ENCODE measurements at regions not wholly inside any gene's neighbourhood (a gene's known extent, or its start where the extent isn't known, plus 50 kb on each side); places are given as distances from the start of the nearest gene placed in this dataset.

DNA sequence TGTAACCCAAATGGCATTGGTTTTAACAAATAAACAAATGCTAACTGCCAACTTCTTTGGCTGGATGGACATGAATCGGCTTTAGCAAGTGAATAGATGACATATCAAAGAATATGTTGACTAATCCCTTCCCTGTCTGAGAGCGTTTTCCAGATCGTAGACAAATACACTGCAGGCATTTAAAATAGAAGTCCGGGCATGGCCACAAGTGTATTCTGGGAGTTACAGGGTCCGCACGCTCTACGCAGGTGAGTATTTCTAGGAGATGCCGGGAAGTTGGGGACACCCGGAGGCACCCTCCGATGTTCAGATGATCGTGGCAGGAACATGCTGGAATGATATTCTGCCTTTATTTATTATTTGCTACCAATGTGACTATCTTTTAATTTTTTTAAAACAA is 53.2 kb upstream of the ZNF536 start:
- Histone ChIP-seq H3K27ac (ENCODE audit: low read depth in 1 of 2, low read length in 2 of 2) (no peak overlapping the region), H3K4me3 (ENCODE audit: low read length) (no peak overlapping the region), H3K36me3 (ENCODE audit: insufficient read depth, low read length) (no peaks in the 10 kb centered on the region), H3K27me3 (ENCODE audit: control insufficient read depth in 1 of 2, insufficient read depth in 2 of 2, low read length in 2 of 2) (no peaks in the 10 kb centered on the region), H3K4me1 (ENCODE audit: insufficient read depth, low read length) (no peaks in the 10 kb centered on the region), H3K9me3 (ENCODE audit: control insufficient read depth in 1 of 2, insufficient read depth in 1 of 2, low read length in 2 of 2) (peaks cover 0 to 18% of the 10 kb centered on the region in 2 experiments)
- H3K36me3 Mint-ChIP-seq (ENCODE audit: low read depth) = no peaks in the 10 kb centered on the region
- peaks cover 5% of the 10 kb centered on the region for H3K27me3 Mint-ChIP-seq
- no peak for ATAC-seq (ENCODE audit: poor library complexity)
- peaks cover 7% of the 10 kb centered on the region for H3K9me3 Mint-ChIP-seq
- H3K4me1 Mint-ChIP-seq (ENCODE audit: low read depth) = no peaks in the 10 kb centered on the region
- TF ChIP-seq, protein P1, sequence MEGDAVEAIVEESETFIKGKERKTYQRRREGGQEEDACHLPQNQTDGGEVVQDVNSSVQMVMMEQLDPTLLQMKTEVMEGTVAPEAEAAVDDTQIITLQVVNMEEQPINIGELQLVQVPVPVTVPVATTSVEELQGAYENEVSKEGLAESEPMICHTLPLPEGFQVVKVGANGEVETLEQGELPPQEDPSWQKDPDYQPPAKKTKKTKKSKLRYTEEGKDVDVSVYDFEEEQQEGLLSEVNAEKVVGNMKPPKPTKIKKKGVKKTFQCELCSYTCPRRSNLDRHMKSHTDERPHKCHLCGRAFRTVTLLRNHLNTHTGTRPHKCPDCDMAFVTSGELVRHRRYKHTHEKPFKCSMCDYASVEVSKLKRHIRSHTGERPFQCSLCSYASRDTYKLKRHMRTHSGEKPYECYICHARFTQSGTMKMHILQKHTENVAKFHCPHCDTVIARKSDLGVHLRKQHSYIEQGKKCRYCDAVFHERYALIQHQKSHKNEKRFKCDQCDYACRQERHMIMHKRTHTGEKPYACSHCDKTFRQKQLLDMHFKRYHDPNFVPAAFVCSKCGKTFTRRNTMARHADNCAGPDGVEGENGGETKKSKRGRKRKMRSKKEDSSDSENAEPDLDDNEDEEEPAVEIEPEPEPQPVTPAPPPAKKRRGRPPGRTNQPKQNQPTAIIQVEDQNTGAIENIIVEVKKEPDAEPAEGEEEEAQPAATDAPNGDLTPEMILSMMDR (IDR thresholded peaks at IDR 0.05) = no peak
- CTCF ChIA-PET = no interaction called here
- POLR2A ChIA-PET = no interaction called here
- intact Hi-C loops (cut with DNase I, micrococcal nuclease) = no loop called here
- no peak overlapping the region for H3K4me3 Mint-ChIP-seq
- no peak for DNase-seq
- H3K27ac Mint-ChIP-seq = no peak overlapping the region

DNA sequence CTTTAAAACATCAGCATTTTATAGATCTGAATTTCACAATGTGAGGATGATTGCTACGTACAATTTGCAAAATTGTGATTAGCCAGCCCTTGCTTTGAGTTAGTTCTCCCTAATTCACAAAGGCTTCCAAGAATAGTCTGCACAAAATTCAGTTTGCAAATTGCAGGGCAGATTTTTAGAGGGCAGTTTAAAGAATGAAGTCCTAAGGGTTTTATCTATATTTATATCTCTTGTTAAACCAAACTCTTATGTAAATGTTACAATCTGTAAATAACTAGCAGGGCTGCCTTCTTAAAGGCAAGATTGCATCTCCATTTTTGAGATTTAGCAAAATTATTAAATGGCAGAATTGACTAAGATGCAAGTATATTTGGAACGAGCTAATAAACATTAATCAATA is 52.8 kb upstream of the ZNF536 start:
- Histone ChIP-seq H3K9me3 (ENCODE audit: control insufficient read depth in 1 of 2, insufficient read depth in 1 of 2, low read length in 2 of 2) (peaks cover 0 to 13% of the 10 kb centered on the region in 2 experiments), H3K36me3 (ENCODE audit: insufficient read depth, low read length) (no peaks in the 10 kb centered on the region), H3K27me3 (ENCODE audit: control insufficient read depth in 1 of 2, insufficient read depth in 2 of 2, low read length in 2 of 2) (no peaks in the 10 kb centered on the region), H3K4me1 (ENCODE audit: insufficient read depth, low read length) (no peaks in the 10 kb centered on the region), H3K27ac (ENCODE audit: low read depth in 1 of 2, low read length in 2 of 2) (no peak overlapping the region), H3K4me3 (ENCODE audit: low read length) (no peak overlapping the region)
- peaks cover 5% of the 10 kb centered on the region for H3K27me3 Mint-ChIP-seq
- peaks cover 7% of the 10 kb centered on the region for H3K9me3 Mint-ChIP-seq
- DNase-seq = no peak
- no peaks in the 10 kb centered on the region for H3K4me1 Mint-ChIP-seq (ENCODE audit: low read depth)
- no peak for ATAC-seq (ENCODE audit: poor library complexity)
- POLR2A ChIA-PET = no interaction called here
- CTCF ChIA-PET = no interaction called here
- intact Hi-C loops (cut with DNase I, micrococcal nuclease) = no loop called here
- H3K36me3 Mint-ChIP-seq (ENCODE audit: low read depth) = no peaks in the 10 kb centered on the region
- TF ChIP-seq, protein P1 (IDR thresholded peaks at IDR 0.05) = no peak
- no peak overlapping the region for H3K4me3 Mint-ChIP-seq
- H3K27ac Mint-ChIP-seq = no peak overlapping the region

DNA sequence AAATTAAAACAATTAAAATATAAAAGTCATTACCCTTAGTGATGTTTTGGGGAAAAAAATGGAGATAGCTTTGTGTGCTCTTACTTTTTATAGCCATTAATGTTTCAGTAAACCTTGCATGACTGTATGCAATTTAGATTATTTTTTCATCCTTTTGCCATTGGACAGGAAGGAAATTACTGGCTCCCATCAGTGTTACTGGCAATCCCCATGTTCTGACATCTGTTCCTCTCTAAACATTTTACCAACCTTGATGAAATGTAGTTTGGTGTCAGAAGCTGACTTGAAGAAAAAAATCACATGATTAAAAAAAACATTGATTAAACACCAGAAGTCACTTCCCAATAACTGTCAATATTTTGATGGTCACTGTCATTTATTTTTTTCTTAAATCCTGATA is 52.3 kb upstream of the ZNF536 start:
- Histone ChIP-seq H3K4me1 (ENCODE audit: insufficient read depth, low read length) (no peaks in the 10 kb centered on the region), H3K4me3 (ENCODE audit: low read length) (no peak overlapping the region), H3K27ac (ENCODE audit: low read depth in 1 of 2, low read length in 2 of 2) (no peak overlapping the region), H3K27me3 (ENCODE audit: control insufficient read depth in 1 of 2, insufficient read depth in 2 of 2, low read length in 2 of 2) (no peaks in the 10 kb centered on the region), H3K9me3 (ENCODE audit: control insufficient read depth in 1 of 2, insufficient read depth in 1 of 2, low read length in 2 of 2) (peaks cover 0 to 9% of the 10 kb centered on the region in 2 experiments), H3K36me3 (ENCODE audit: insufficient read depth, low read length) (no peaks in the 10 kb centered on the region)
- intact Hi-C loops (cut with DNase I, micrococcal nuclease) = no loop called here
- ChIA-PET CTCF (no interaction called here), POLR2A (no interaction called here)
- no peak overlapping the region for H3K27ac Mint-ChIP-seq
- TF ChIP-seq, protein P1 (IDR thresholded peaks at IDR 0.05) = no peak
- no peaks in the 10 kb centered on the region for H3K4me1 Mint-ChIP-seq (ENCODE audit: low read depth)
- no peak for ATAC-seq (ENCODE audit: poor library complexity)
- H3K4me3 Mint-ChIP-seq = no peak overlapping the region
- no peaks in the 10 kb centered on the region for H3K36me3 Mint-ChIP-seq (ENCODE audit: low read depth)
- peaks cover 5% of the 10 kb centered on the region for H3K27me3 Mint-ChIP-seq
- H3K9me3 Mint-ChIP-seq = peaks cover 7% of the 10 kb centered on the region
- no peak for DNase-seq

All from CD4-positive, alpha-beta T cell (primary cell).